HepG2 (cell line): ENCODE measurements at regions not wholly inside any gene's neighbourhood (a gene's known extent, or its start where the extent isn't known, plus 50 kb on each side); places are given as distances from the start of the nearest gene placed in this dataset.

ENCODE experiments used
- ATAC-seq: fragments of 200-7000 bp; cut with Tn5 transposase; 3 replicates; pipeline ENCODE4 v1.9.1; 2020; ENCODE audit warnings: mild to moderate bottlenecking, moderate library complexity
- BruUV-seq: library from RNA; stranded (reverse); fragments of 400-500 nt; replicated peaks from 2 replicates; lab custom pipeline; 2021; lab: Mats Ljungman, UMichigan
- CTCF ChIA-PET: fragments of 300-600 bp; formaldehyde crosslinking; extraction: SDS; loops from one replicate; lab custom pipeline; 2021; ENCODE audit warnings: low total read pairs, inconsistent platforms, low intra/inter-chr PET ratio; lab: Yijun Ruan, JAX
- POLR2A ChIA-PET: fragments of 350-600 bp; sonication (Branson Sonifier 250); formaldehyde crosslinking; loops from one replicate; lab custom pipeline; 2020; ENCODE audit warnings: antibody characterized with exemption, inconsistent platforms; lab: Yijun Ruan, JAX
- DNase-seq: peaks from one replicate; pipeline ENCODE4 v3.0.0-alpha.2; 2015; ENCODE audit warnings: low spot score
- FAIRE-seq: peaks from 3 replicates; lab custom pipeline; 2011; peaks lifted over from hg19 to GRCh38; lab: Jason Lieb, UNC
- H2AFZ ChIP-seq: one replicate; pipeline ENCODE4 v1.6.1; 2011; ENCODE audit warnings: low read length, inconsistent platforms
- H3K27ac ChIP-seq: fragments of 300-600 bp; 3 replicates; pipeline ENCODE4 v1.8.0; 2011; ENCODE audit warnings: mixed run types, mild to moderate bottlenecking, mixed read lengths, low read length, inconsistent platforms; ENCODE audit not compliant: insufficient read depth; ENCODE audit errors: extremely low read length
- H3K27me3 ChIP-seq, 2 experiments: fragments of 200-600 bp in 1 of 2; 2 replicates in 1 of 2; 3 replicates in 1 of 2; pipeline versions ENCODE4 v1.6.0 to v1.8.0; 2011; ENCODE audit warnings: low read length in 2 of 2, mild to moderate bottlenecking in 2 of 2, moderate library complexity in 2 of 2, inconsistent platforms in 1 of 2; ENCODE audit not compliant: insufficient read depth in 2 of 2, control insufficient read depth in 1 of 2
- H3K36me3 ChIP-seq, 2 experiments: fragments of 200-600 bp in 1 of 2; replicated peaks in 1 of 2; 2 replicates in 1 of 2; 3 replicates in 1 of 2; pipeline versions ENCODE4 v1.5.1 to v1.8.0; 2011; ENCODE audit warnings: low read length in 2 of 2, inconsistent platforms in 1 of 2; ENCODE audit not compliant: insufficient read depth in 2 of 2, control insufficient read depth in 1 of 2
- H3K4me1 ChIP-seq: 2 replicates; pipeline ENCODE4 v1.5.1; 2012; ENCODE audit warnings: low read length, inconsistent platforms; ENCODE audit not compliant: insufficient read depth
- H3K4me2 ChIP-seq: 2 replicates; pipeline ENCODE4 v1.6.0; 2011; ENCODE audit warnings: low read depth, low read length, inconsistent platforms
- H3K4me3 ChIP-seq, 3 experiments: fragments of 200-600 bp in 1 of 3; sonication (generic), shearing (Covaris generic) in 1 of 3; replicated peaks in 1 of 3; 2 replicates each; pipeline ENCODE4 v1.5.1; 2011 to 2016; ENCODE audit warnings: low read length in 3 of 3, inconsistent platforms in 2 of 3, low read depth in 2 of 3, mild to moderate bottlenecking in 2 of 3, control low read depth in 1 of 3, mixed read lengths in 1 of 3; ENCODE audit not compliant: insufficient read depth in 1 of 3
- H3K79me2 ChIP-seq: one replicate; pipeline ENCODE4 v1.6.1; 2011; ENCODE audit warnings: low read length, inconsistent platforms; ENCODE audit not compliant: insufficient read depth
- H3K9ac ChIP-seq: 2 replicates; pipeline ENCODE4 v1.6.0; 2011; ENCODE audit warnings: mild to moderate bottlenecking, low read depth, low read length, inconsistent platforms; ENCODE audit not compliant: insufficient read depth
- H3K9me3 ChIP-seq: 2 replicates; pipeline ENCODE4 v1.5.1; 2012; ENCODE audit warnings: mild to moderate bottlenecking, low read length
- H4K20me1 ChIP-seq: 2 replicates; pipeline ENCODE4 v1.6.0; 2011; ENCODE audit warnings: inconsistent platforms, mild to moderate bottlenecking, low read length, moderate library complexity; ENCODE audit not compliant: insufficient read depth
- ATF1 ChIP-seq: IDR thresholded peaks from 2 replicates; pipeline ENCODE4 v1.6.1; 2016; ENCODE audit warnings: mild to moderate bottlenecking, control low read depth
- MAFK ChIP-seq, 2 experiments: IDR thresholded peaks in 1 of 2; conservative IDR thresholded peaks in 1 of 2; 2 replicates each; pipeline ENCODE4 v1.6.1; 2011; ENCODE audit warnings: improper control_type of control experiment in 2 of 2, low read length in 2 of 2
- RBM22 ChIP-seq: fragments of 200-400 bp; formaldehyde crosslinking; optimal IDR thresholded peaks from 2 replicates; pipeline ENCODE3; 2017; ENCODE audit warnings: mild to moderate bottlenecking, low read length, moderate library complexity
- WGBS: methylation state at CpG from one replicate; pipeline ENCODE4 v1.1.6; 2017; ENCODE audit warnings: low lambda C conversion rate; 5-methylcytosine and 5-hydroxymethylcytosine counted together
- in situ Hi-C: cut with HindIII; loops from 2 replicates; pipeline ENCODE4 v1.10.0; 2017; ENCODE audit warnings: low pct_unique_long_range_greater_than_20kb; ENCODE audit not compliant: extremely low pct_ligation_motif_present
- intact Hi-C: fragments of 100-400 bp; cut with micrococcal nuclease; formaldehyde crosslinking; loops from one replicate; pipeline ENCODE4 v1.10.0; 2022; ENCODE audit not compliant: unreplicated experiment
- TF ChIP-seq, protein P1 (sequence below): sonication (generic); formaldehyde crosslinking; conservative IDR thresholded peaks from 2 replicates; pipeline ENCODE4 v1.4.0; 2020; ENCODE audit warnings: missing genetic modification reagents

DNA sequence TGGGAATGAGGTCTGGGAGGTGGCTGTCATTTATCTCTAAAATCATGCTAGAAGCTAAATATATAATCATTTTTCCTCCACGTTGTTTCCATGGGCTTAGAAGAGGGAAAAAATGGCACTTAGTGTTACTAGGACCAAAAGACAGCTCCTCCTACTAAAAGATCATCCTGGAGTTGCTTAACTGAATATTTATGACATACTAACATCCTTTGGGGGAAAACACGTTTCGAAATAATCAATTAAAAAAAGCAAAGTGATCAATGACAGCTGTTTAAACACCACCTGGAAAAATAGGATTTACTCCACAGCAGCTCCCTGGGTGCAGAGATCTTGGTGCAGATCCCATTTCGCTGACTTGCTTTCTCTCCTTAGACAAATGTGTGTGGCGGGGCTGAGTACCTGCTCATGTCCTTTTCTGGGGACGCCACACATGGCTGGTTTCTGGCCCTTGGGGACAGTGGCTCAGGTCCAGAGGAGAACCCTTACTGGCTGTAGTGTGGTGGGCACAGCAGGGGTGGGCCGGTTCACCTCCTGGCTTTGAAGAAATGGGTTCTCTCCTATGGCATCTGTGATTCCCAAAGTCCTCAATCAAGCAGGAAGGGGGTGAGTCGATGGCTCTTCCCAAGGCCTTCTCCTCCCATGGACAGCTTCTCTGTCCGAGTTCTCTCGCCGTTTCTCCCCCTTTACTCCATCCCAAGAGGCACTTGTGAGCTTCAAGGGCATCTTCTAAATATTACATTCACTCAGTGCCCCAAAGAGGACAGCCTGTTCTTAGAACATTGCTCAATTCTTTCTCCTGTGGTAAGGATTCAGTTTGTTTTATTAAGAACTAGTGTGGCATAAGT is 156.4 kb upstream of the KLF14 start:
- in situ Hi-C loops (loop anchor here (10.0 kb wide), 1 partner anchor 154 kb away; no protein-coding TSS in a partner anchor), intact Hi-C loops (no loop called here)
- CTCF ChIA-PET, result no interaction called here
- Histone ChIP-seq H3K36me3 (peaks cover 9 to 55% of the 10 kb centered on the region in 2 experiments), H2AFZ (no peak overlapping the region), H3K4me1 (peaks cover 79% of the 10 kb centered on the region), H3K9ac (no peak overlapping the region), H3K79me2 (peaks cover 84% of the 10 kb centered on the region), H3K9me3 (no peaks in the 10 kb centered on the region), H3K4me2 (no peak overlapping the region), H3K27ac (no peak overlapping the region), H4K20me1 (peaks cover 11% of the 10 kb centered on the region), H3K27me3 (no peaks in the 10 kb centered on the region), H3K4me3 (no peak overlapping the region)
- no peak for TF ChIP-seq ATF1
- TF ChIP-seq, protein P1, sequence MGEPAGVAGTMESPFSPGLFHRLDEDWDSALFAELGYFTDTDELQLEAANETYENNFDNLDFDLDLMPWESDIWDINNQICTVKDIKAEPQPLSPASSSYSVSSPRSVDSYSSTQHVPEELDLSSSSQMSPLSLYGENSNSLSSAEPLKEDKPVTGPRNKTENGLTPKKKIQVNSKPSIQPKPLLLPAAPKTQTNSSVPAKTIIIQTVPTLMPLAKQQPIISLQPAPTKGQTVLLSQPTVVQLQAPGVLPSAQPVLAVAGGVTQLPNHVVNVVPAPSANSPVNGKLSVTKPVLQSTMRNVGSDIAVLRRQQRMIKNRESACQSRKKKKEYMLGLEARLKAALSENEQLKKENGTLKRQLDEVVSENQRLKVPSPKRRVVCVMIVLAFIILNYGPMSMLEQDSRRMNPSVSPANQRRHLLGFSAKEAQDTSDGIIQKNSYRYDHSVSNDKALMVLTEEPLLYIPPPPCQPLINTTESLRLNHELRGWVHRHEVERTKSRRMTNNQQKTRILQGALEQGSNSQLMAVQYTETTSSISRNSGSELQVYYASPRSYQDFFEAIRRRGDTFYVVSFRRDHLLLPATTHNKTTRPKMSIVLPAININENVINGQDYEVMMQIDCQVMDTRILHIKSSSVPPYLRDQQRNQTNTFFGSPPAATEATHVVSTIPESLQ (CRISPR knock-in tag), result no peak
- TF ChIP-seq RBM22, result peak; percentile 85
- 0 out of 4 replicates have a peak, but pooled peaks of 1 of the 2 experiments have one; percentile 11 for TF ChIP-seq MAFK (conservative IDR thresholded peaks at IDR 0.05 in 1 of 2, IDR thresholded peaks at IDR 0.05 in 1 of 2; ENCODE audit: low read length in 2 of 2)
- DNase-seq (no peak), FAIRE-seq (no peak), ATAC-seq (no peak)
- 97% methylated on average over 11 of the region's 11 CpGs for WGBS
- BruUV-seq, result no TSS peak
- POLR2A ChIA-PET, result interaction anchor here (1.2 kb wide), 1 partner anchor 9 kb away, joined by 4 read pairs; no protein-coding TSS in a partner anchor
